Mammary epithelial cell (primary cell): ENCODE measurements at regions not wholly inside any gene's neighbourhood (a gene's known extent, or its start where the extent isn't known, plus 50 kb on each side); places are given as distances from the start of the nearest gene placed in this dataset.

Experiments used
- CTCF ChIP-seq, 2 donors: IDR thresholded peaks in 1 of 2; conservative IDR thresholded peaks in 1 of 2; 2 replicates each; pipeline ENCODE4 v1.5.1; 2011 to 2012; ENCODE audit warnings: inconsistent platforms in 2 of 2, low read length in 2 of 2, mild to moderate bottlenecking in 2 of 2, control low read depth in 1 of 2, low read depth in 1 of 2; ENCODE audit not compliant: insufficient read depth in 1 of 2; ENCODE audit errors: extremely low read depth in 1 of 2
- EZH2 ChIP-seq: IDR thresholded peaks from 2 replicates; pipeline ENCODE4 v1.6.1; 2012; ENCODE audit warnings: low read length, inconsistent platforms, borderline replicate concordance

GRCh38 chr3:111321786-111322185 lies 220.2 kb upstream of the CD96 start:
- TF ChIP-seq CTCF (conservative IDR thresholded peaks at IDR 0.05 in 1 of 2, IDR thresholded peaks at IDR 0.05 in 1 of 2; ENCODE audit: extremely low read depth in 1 of 2, insufficient read depth in 1 of 2, low read depth in 1 of 2, low read length in 2 of 2) (no peak), EZH2 (no peak)
